Uterus (tissue), 2 donors: ENCODE measurements at regions not wholly inside any gene's neighbourhood (a gene's known extent, or its start where the extent isn't known, plus 50 kb on each side); places are given as distances from the start of the nearest gene placed in this dataset.

ENCODE experiments used
- CTCF ChIP-seq, 4 experiments: fragments of 200-600 bp in 2 of 4; fragments of 450-650 bp in 2 of 4; sonication (generic) in 2 of 4; IDR thresholded peaks; one replicate each; pipeline ENCODE4 v1.5.1; 2016 to 2019; ENCODE audit warnings: antibody characterized with exemption in 4 of 4, mild to moderate bottlenecking in 2 of 4, moderate library complexity in 1 of 4
- POLR2A ChIP-seq, 2 donors: fragments of 450-650 bp; IDR thresholded peaks; one replicate each; pipeline ENCODE4 v1.6.1; 2016; ENCODE audit warnings: antibody characterized with exemption in 2 of 2, mild to moderate bottlenecking in 1 of 2, moderate library complexity in 1 of 2

GRCh38 chr4:3713346-3713745 lies 52.8 kb upstream of the ADRA2C start:
- TF ChIP-seq CTCF (IDR thresholded peaks at IDR 0.05) (no peak), POLR2A (IDR thresholded peaks at IDR 0.05) (no peak)
